GM12878 (cell line): ENCODE measurements at regions not wholly inside any gene's neighbourhood (a gene's known extent, or its start where the extent isn't known, plus 50 kb on each side); places are given as distances from the start of the nearest gene placed in this dataset.

ENCODE experiments used
- ATAC-seq: fragments of 200-7000 bp; cut with Tn5 transposase; 3 replicates; pipeline ENCODE4 v1.9.1; 2020; ENCODE audit warnings: mild to moderate bottlenecking, moderate library complexity
- BruUV-seq: library from RNA; stranded (reverse); fragments of 400-500 nt; replicated peaks from 2 replicates; lab custom pipeline; 2021; lab: Mats Ljungman, UMichigan
- CTCF ChIA-PET: fragments of 300-600 bp; sonication (Branson Sonifier 250); formaldehyde crosslinking; extraction: SDS; loops from one replicate; lab custom pipeline; 2021; ENCODE audit warnings: inconsistent platforms; lab: Yijun Ruan, JAX
- POLR2A ChIA-PET: fragments of 350-600 bp; formaldehyde crosslinking; extraction: SDS; loops from one replicate; lab custom pipeline; 2021; ENCODE audit warnings: inconsistent platforms; lab: Charles Lee
- RAD21 ChIA-PET: fragments of 300-600 bp; sonication (Branson Sonifier 250); formaldehyde crosslinking; loops from one replicate; lab custom pipeline; 2023; ENCODE audit warnings: antibody characterized with exemption; ENCODE audit not compliant: unreplicated experiment; lab: Charles Lee
- SMC1A ChIA-PET: fragments of 300-600 bp; sonication (Branson Sonifier 250); formaldehyde crosslinking; loops from one replicate; lab custom pipeline; 2023; ENCODE audit not compliant: unreplicated experiment, uncharacterized antibody; lab: Charles Lee
- DNase-seq: peaks from one replicate; pipeline ENCODE4 v3.0.0-alpha.2; 2011; ENCODE audit warnings: low read depth, low spot score
- FAIRE-seq: peaks from 3 replicates; lab custom pipeline; 2011; peaks lifted over from hg19 to GRCh38; lab: Jason Lieb, UNC
- H2AFZ ChIP-seq: 2 replicates; pipeline ENCODE4 v1.6.0; 2011; ENCODE audit warnings: low read depth, low read length, control low read depth; ENCODE audit not compliant: control insufficient read depth
- H3K27ac ChIP-seq: 2 replicates; pipeline ENCODE4 v1.5.1; 2011; ENCODE audit warnings: control low read depth; ENCODE audit not compliant: control insufficient read depth, insufficient read depth
- H3K27me3 ChIP-seq, 2 experiments: replicated peaks in 1 of 2; 2 replicates each; pipeline versions ENCODE4 v1.6.0 to v1.6.1; 2011; ENCODE audit warnings: low read length in 1 of 2; ENCODE audit not compliant: control insufficient read depth in 2 of 2, insufficient read depth in 2 of 2
- H3K36me3 ChIP-seq, 2 experiments: 2 replicates each; pipeline ENCODE4 v1.5.1; 2011; ENCODE audit warnings: low read length in 1 of 2; ENCODE audit not compliant: control insufficient read depth in 2 of 2, insufficient read depth in 2 of 2
- H3K4me1 ChIP-seq: 2 replicates; pipeline ENCODE4 v1.6.1; 2011; ENCODE audit warnings: mild to moderate bottlenecking, low read length, moderate library complexity, mixed read lengths; ENCODE audit not compliant: control insufficient read depth, insufficient read depth
- H3K4me2 ChIP-seq: 2 replicates; pipeline ENCODE4 v1.6.0; 2011; ENCODE audit warnings: control low read depth; ENCODE audit not compliant: control insufficient read depth, insufficient read depth
- H3K4me3 ChIP-seq: fragments of 200-600 bp; sonication (generic); 2 replicates; pipeline ENCODE4 v1.5.1; 2016
- H3K79me2 ChIP-seq: 2 replicates; pipeline ENCODE4 v1.6.0; 2011; ENCODE audit warnings: low read length; ENCODE audit not compliant: control insufficient read depth, insufficient read depth
- H3K9ac ChIP-seq: 2 replicates; pipeline ENCODE4 v1.8.0; 2011; ENCODE audit warnings: low read length, control low read depth, mixed read lengths; ENCODE audit not compliant: control insufficient read depth, insufficient read depth
- H3K9me3 ChIP-seq: replicated peaks from 3 replicates; pipeline ENCODE4 v1.5.1; 2011; ENCODE audit warnings: mild to moderate bottlenecking, low read length; ENCODE audit not compliant: control insufficient read depth, insufficient read depth
- H4K20me1 ChIP-seq: 2 replicates; pipeline ENCODE4 v1.6.0; 2011; ENCODE audit not compliant: control insufficient read depth, insufficient read depth
- CEBPZ ChIP-seq: fragments of 150-350 bp; IDR thresholded peaks from 2 replicates; pipeline ENCODE4 v1.6.1; 2016; ENCODE audit warnings: low read depth, low read length
- CREM ChIP-seq: IDR thresholded peaks from 2 replicates; pipeline ENCODE4 v1.6.1; 2014; ENCODE audit warnings: antibody characterized with exemption, low read depth
- PKNOX1 ChIP-seq: fragments of 450-650 bp; IDR thresholded peaks from 2 replicates; pipeline ENCODE4 v1.6.1; 2016; ENCODE audit warnings: mild to moderate bottlenecking
- RB1 ChIP-seq: fragments of 450-650 bp; formaldehyde crosslinking; IDR thresholded peaks from 2 replicates; pipeline ENCODE4 v1.6.1; 2017; ENCODE audit warnings: mild to moderate bottlenecking, borderline replicate concordance
- ZZZ3 ChIP-seq: IDR thresholded peaks from 2 replicates; pipeline ENCODE4 v1.6.1; 2011; ENCODE audit warnings: low read depth; ENCODE audit not compliant: control insufficient read depth, insufficient read length
- WGBS: methylation state at CpG from one replicate; pipeline ENCODE4 v1.1.6; 2016; ENCODE audit warnings: low lambda C conversion rate; ENCODE audit not compliant: insufficient replicate concordance, insufficient coverage; ENCODE audit errors: missing lambda C conversion rate; 5-methylcytosine and 5-hydroxymethylcytosine counted together
- in situ Hi-C: fragments of 300-500 bp; cut with MboI; formaldehyde crosslinking; loops from 9 replicates; pipeline ENCODE4 v1.14.3; 2018; ENCODE audit warnings: mixed read lengths
- intact Hi-C: fragments of 100-400 bp; cut with micrococcal nuclease; formaldehyde crosslinking; loops from one replicate; pipeline ENCODE4 v1.14.2; 2022; ENCODE audit not compliant: unreplicated experiment

DNA sequence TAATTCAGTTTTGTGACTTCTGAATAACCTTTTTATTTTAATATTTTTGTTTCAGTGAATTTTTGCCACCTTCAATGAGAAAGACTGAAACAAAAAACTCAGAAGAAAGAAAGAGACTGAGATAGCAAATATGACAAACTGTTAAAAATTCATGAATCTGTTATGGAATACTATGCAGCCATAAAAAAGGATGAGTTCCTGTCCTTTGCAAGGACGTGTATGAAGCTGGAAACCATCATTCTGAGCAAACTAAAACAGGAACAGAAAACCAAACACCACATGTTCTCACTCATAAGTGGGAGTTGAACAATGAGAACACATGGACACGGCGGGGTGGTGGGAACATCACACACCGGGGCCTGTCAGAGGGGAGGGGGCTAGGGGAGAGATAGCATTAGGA lies 193.4 kb upstream of the FGGY start:
- CTCF ChIA-PET: interaction anchor here (0.6 kb wide), 1 partner anchor 340 kb away, joined by 3 read pairs; no protein-coding TSS in a partner anchor
- Histone ChIP-seq H3K4me1 (no peaks in the 10 kb centered on the region), H3K4me2 (no peak overlapping the region), H3K9me3 (no peaks in the 10 kb centered on the region; the same call in 2 of the 3 replicates), H3K4me3 (no peak overlapping the region), H3K79me2 (no peaks in the 10 kb centered on the region)
- WGBS: 69% methylated on average over 4 of the region's 4 CpGs
- FAIRE-seq: no peak
- TF ChIP-seq CREM (no peak), PKNOX1 (no peak), ZZZ3 (no peak), RB1 (no peak), CEBPZ (no peak)
- TF ChIP-seq, all 136 proteins: peak for 0
- Histone ChIP-seq H2AFZ (no peak overlapping the region), H3K27me3 (no peaks in the 10 kb centered on the region), H3K9ac (no peak overlapping the region), H4K20me1 (no peaks in the 10 kb centered on the region), H3K36me3 (no peaks in the 10 kb centered on the region), H3K27ac (no peak overlapping the region)
- SMC1A ChIA-PET: interaction anchor here (0.6 kb wide), 1 partner anchor 123 kb away, joined by 5 read pairs; no protein-coding TSS in a partner anchor
- intact Hi-C loops (no loop called here), in situ Hi-C loops (no loop called here)
- DNase-seq (no peak), ATAC-seq (no peak)
- BruUV-seq: no TSS peak
- POLR2A ChIA-PET: no interaction called here
- RAD21 ChIA-PET: no interaction called here
